HG02870 (cell line): ENCODE measurements at regions not wholly inside any gene's neighbourhood (a gene's known extent, or its start where the extent isn't known, plus 50 kb on each side); places are given as distances from the start of the nearest gene placed in this dataset.
"Not testable (repeated sequence)": the region's sequence is repeated elsewhere in the genome, so short reads cannot be mapped to it uniquely, and the experiment has no call there.

Source experiments
- ATAC-seq: cut with Tn5 transposase; IDR thresholded peaks from one replicate; pipeline ENCODE4 v1.9.1; 2021; ENCODE audit warnings: mild to moderate bottlenecking, moderate library complexity; ENCODE audit not compliant: unreplicated experiment

- not testable (repeated sequence) for ATAC-seq
Measured at GRCh38 chr10:65053397-65053796, 1532.2 kb downstream of the REEP3 start.

- ATAC-seq, result not testable (repeated sequence)
Measured at GRCh38 chr10:65053831-65054351, 1532.7 kb downstream of the REEP3 start.

GRCh38 chr10:65054701-65055100, 1533.5 kb downstream of the REEP3 start:
- ATAC-seq, result not testable (repeated sequence)

GRCh38 chr10:65065278-65065677, 1544.1 kb downstream of the REEP3 start:
- ATAC-seq, result no peak

GRCh38 chr10:65083222-65083621, 1562.0 kb downstream of the REEP3 start:
- ATAC-seq, result no peak

GRCh38 chr10:65090991-65091390, 1569.8 kb downstream of the REEP3 start:
- no peak for ATAC-seq

GRCh38 chr10:65100146-65100545, 1578.9 kb downstream of the REEP3 start:
- no peak for ATAC-seq

- ATAC-seq, result not testable (repeated sequence)
Measured at GRCh38 chr10:65100881-65101280, 1579.7 kb downstream of the REEP3 start.

- ATAC-seq, result no peak
Measured at GRCh38 chr10:65110009-65110408, 1588.8 kb downstream of the REEP3 start.

GRCh38 chr10:65111059-65111458, 1589.9 kb downstream of the REEP3 start:
- not testable (repeated sequence) for ATAC-seq

GRCh38 chr10:65112573-65112972, 1591.4 kb downstream of the REEP3 start:
- no peak for ATAC-seq

- ATAC-seq, result no peak
Measured at GRCh38 chr10:65123120-65123519, 1601.9 kb downstream of the REEP3 start.

GRCh38 chr10:65125212-65125611, 1604.0 kb downstream of the REEP3 start:
- ATAC-seq, result no peak

- no peak for ATAC-seq
Measured at GRCh38 chr10:65126288-65126687, 1605.1 kb downstream of the REEP3 start.

- no peak for ATAC-seq
Measured at GRCh38 chr10:65128277-65128676, 1607.1 kb downstream of the REEP3 start.

GRCh38 chr10:65130162-65130758, 1609.1 kb downstream of the REEP3 start:
- ATAC-seq, result no peak

GRCh38 chr10:65133652-65134051, 1612.5 kb downstream of the REEP3 start:
- ATAC-seq, result no peak

GRCh38 chr10:65135508-65135907, 1614.3 kb downstream of the REEP3 start:
- no peak for ATAC-seq

- no peak for ATAC-seq
Measured at GRCh38 chr10:65142641-65143435, 1621.6 kb downstream of the REEP3 start.

- ATAC-seq, result no peak
Measured at GRCh38 chr10:65143723-65144122, 1622.5 kb downstream of the REEP3 start.

GRCh38 chr10:65149878-65150277, 1628.7 kb downstream of the REEP3 start:
- no peak for ATAC-seq

- no peak for ATAC-seq
Measured at GRCh38 chr10:65166272-65166671, 1645.1 kb downstream of the REEP3 start.
